ENCODE measurements at regions not wholly inside any gene's neighbourhood (a gene's known extent, or its start where the extent isn't known, plus 50 kb on each side); places are given as distances from the start of the nearest gene placed in this dataset.
"Not testable (repeated sequence)": the region's sequence is repeated elsewhere in the genome, so short reads cannot be mapped to it uniquely, and the experiment has no call there.

DNA sequence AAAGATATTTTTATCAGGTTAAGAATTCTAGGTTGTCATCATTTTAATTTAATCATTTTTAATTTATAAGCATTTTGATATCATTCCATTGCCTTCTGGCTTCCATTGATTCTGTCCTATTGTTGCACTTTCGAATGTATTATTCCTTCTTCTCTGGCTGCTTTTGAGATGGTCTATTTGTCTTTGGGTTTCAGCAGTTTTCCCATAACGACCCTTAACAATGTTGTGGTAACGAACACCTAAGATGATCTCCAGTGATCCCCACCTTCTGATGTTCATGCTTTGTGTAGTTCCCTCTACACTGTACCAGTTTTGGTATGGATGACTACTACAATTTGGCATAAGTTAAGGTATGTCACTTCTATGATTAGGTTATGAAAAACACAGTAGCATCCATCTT, 59.9 kb downstream of the MINAR1 start:
- no peak for DNase-seq

DNA sequence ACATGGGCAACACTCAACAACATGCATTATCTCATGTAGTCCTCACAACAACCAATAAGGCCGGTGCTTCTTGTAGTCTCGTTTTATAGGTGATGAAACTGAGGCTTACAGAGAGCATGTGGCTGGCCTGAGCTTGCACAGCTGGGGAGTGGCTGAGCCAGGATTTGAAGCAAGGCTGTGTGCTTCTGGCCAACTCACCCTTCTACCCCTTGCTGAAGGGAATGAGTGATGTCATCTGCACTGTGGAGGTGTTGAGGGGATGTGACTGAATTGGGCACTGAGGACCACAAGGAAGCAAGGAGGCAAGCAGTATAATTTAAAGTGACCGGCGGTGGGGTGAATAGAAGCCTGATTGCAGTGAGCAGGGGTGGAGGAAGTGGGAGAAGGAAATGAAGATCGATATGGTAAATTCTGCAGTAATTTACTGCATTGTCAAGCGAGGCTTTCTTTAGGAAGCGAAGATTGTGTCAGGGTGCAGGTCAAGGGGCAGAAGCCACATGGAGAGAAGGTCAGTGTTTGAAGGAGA, 62.3 kb downstream of the MINAR1 start:
- no peak for DNase-seq

GRCh38 chr15:79494963-79495755, 63.0 kb downstream of the MINAR1 start:
- DNase-seq: no peak

GRCh38 chr15:79495775-79496174, 63.6 kb downstream of the MINAR1 start:
- DNase-seq: no peak

GRCh38 chr15:79496838-79497237, 64.7 kb downstream of the MINAR1 start:
- no peak for DNase-seq

- no peak for DNase-seq
These were observed 69.0 kb downstream of the MINAR1 start for GRCh38 chr15:79501086-79501485.

DNA sequence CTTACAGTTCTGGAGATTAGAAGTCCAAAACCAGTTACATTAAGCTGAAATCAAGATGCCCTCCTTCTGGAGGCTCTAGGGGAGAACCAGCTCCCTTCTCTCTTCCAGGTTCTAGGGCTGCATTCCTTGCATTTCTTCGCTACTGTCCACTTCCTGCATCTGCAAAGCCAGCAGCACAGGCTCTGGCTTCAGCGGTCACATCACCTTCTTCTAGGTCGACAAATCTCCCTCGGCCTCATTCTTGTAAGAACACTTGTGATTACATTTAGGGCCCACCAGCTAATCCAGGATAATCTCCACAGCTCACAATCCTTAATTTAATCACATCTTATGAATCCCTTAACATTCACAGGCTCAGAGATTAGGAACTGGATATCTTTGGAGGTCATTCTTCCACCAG, 73.8 kb downstream of the MINAR1 start:
- no peak for DNase-seq

DNA sequence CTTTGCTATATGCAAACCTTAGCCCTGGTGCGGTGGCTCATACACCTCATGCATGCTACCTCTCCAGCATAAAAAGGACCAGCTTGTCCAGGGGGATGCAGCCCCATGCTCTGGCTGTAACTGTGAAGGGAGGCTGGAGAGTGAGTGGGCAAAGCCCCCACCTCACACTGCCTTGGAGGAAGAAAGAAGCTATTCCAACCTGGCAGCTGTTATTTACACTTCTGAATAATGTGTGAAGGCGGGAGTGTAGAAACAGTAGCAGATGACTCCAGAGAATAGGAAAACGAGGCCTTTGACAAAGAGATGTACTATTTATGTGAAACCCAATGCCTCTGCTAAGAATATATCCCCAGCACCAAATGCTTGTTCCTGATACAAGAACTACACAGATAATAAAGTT, 80.7 kb downstream of the MINAR1 start:
- not testable (repeated sequence) for DNase-seq

GRCh38 chr15:79513417-79513816, 81.3 kb downstream of the MINAR1 start:
- no peak for DNase-seq

DNA sequence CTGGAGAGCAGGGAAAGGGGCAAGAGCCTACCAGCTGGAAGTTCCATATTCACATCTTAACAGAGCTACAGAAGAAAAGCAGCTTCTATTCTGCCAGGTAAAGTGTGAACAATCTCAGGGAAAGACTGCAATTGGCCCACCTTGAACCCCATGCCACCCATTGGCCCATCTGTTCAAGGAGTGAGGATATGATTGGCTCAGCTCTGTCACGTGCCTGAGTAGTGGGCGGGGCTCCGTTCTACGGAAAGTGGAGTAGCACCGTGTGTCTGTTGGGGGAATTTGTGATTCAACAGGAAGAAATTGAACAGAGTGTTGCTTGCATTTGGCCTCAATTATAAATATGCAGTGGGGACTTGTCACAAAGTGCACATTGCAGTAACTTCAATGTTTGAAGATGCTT, 81.8 kb downstream of the MINAR1 start:
- no peak for DNase-seq

GRCh38 chr15:79515300-79516027, 83.3 kb downstream of the MINAR1 start:
- no peak for DNase-seq

- no peak for DNase-seq
These were observed 84.0 kb downstream of the MINAR1 start for GRCh38 chr15:79516155-79516554.

DNA sequence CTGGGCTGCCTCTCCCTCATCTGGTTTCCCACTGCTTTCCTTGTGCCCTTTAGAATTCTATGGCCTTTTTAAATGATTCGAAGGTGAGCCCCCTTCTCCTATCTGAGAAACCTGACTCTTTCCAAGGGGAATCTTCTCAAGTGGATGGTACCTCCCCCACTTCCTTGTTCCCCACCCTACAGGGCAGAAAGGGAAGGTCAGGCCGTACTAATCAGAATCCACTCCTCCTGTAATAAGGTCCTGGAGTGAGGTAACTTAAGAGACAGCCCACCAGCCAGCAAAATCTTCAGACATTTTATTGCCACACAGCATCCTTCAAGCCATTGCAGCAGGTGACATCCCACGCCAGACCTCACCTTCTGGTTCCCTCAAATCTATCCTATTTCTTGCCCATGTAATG, 84.5 kb downstream of the MINAR1 start:
- no peak for DNase-seq

- DNase-seq: no peak
These were observed 87.5 kb downstream of the MINAR1 start for GRCh38 chr15:79519628-79520027.

GRCh38 chr15:79520654-79521053, 88.5 kb downstream of the MINAR1 start:
- DNase-seq: no peak

GRCh38 chr15:79522656-79523055, 90.5 kb downstream of the MINAR1 start:
- DNase-seq: no peak

DNA sequence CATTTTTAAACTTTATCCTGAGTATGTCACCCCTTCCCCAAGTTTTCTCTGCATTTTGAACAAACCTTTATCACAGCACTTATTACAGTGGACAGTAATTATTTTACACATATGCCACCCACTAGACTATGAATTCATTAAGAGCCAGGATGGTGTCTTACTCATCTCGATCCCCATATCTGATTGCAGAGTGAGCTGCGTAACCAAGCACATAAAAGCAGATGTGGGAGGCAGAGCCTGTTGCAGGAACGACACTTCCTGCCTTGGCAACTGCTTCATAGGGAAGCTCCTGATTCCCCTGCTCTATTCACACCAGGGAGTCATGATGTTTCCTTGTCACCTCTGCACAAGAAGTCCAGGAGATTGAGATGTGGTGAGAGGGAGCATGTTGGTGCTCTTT, 91.1 kb downstream of the MINAR1 start:
- DNase-seq: no peak

- no peak for DNase-seq
These were observed 92.4 kb downstream of the MINAR1 start for GRCh38 chr15:79524531-79524930.

DNA sequence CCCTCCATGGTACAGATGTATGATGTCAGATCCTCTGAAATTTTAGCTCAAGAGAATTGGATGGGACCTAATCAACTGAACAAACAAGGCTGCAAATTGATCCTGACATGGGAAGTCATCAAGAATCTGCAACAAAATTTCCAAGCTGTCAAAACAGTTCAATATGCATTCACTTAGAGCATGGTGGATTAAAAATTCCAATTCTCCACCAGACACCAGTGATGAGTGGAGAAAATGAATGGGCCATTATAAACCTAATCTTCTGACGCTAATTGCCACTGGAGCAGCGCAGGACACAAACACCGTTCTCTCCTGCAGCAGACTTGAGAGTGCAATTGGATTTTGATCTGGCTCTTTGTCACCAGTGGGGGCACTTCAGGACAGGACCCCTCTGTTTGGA, 94.2 kb downstream of the MINAR1 start:
- no peak for DNase-seq

DNA sequence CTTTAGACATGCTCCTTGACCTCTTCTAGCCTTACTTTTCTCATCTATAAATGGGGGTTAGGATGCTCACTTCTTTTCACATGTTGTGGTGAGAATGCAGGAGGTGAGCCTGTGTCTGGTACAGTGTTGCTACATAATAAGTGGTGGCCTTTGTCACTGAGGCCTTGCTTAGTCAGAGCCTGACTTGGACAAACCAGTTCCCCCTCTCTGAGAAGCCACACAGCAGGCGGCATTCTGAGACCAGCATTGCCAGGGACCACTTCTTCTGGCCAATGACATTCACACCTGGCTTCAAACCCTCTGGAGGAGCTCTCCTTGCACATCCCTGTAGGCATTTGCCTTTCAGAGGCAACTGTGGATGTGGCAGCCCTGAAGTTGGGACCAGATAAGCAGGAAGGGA, 95.7 kb downstream of the MINAR1 start:
- DNase-seq: no peak

DNA sequence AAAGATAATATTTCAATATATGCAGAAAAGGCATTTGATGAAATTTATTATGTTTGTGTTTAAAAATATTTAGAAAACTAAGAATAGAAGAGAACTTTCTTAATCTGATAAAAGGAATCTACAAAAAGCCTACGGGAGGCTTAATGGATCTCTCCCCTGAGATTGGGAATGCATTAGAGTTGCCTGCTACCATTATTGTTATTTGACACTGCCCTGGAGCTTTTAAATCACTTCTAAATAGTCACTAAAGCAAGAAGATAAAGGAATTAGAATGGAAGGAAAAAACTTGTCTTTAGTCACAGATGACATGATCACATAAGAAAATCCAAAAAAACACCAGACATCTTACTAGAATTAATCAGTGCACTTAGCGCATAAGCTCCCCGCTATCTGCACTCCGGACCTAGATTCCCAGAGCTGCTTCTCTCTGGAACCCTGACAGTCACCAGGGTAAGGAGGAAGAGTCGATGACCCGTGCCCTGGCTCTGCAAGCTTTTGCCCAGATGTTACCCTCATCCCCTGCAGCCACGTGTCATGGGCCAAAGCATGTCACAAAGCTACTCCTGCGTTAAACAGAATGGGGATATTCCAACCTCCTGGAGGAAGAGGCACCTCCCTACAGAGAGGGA, 97.1 kb downstream of the MINAR1 start:
- DNase-seq: no peak

DNA sequence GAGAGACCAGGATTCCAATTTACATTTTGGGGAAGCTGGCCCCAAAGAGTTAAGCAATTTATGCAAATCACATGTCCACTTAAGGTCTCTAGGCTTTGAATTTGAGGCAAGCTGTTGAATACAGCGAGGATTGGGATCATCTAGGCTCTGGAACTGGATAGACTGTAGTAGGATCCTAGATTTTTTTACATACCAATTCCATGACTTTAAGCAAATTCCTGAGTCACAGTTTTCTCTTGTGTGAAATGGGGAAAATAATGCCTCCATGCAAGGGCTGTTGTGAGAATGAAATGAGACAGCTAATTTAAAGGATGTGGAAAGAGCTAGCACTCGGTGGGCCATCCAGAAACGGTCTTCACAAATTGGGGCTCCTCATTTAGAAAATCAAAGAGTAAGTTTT, 103.4 kb downstream of the MINAR1 start:
- DNase-seq: no peak

GRCh38 chr15:79538527-79538926, 106.4 kb downstream of the MINAR1 start:
- no peak for DNase-seq

- DNase-seq: no peak
These were observed 107.3 kb downstream of the MINAR1 start for GRCh38 chr15:79539401-79539800.
